NCI-H1436 (cell line): ENCODE measurements at regions not wholly inside any gene's neighbourhood (a gene's known extent, or its start where the extent isn't known, plus 50 kb on each side); places are given as distances from the start of the nearest gene placed in this dataset.

ENCODE experiments used
- DNase-seq: peaks from one replicate; lab custom pipeline; 2025; lab: John Stamatoyannopoulos, UW

DNA sequence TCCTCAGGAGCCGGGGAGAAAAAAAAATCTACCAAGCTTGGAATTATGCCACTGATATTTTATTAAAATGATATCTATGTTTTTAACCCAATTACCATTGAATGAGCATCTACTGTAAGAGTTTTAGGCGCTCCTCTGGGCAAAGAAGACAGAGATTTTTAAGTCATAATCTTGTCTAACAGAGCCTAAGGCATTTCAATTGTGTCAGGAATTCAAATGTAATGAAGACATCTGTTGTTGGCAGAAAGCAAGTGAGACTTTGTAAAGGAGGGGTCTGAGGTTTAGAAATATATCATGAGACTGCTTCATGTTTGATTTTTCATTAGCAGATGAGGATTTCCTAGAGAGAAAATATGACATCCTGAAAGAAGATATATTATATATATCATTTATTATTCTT lies 1158.1 kb downstream of the FSTL5 start:
- DNase-seq = no peak

DNA sequence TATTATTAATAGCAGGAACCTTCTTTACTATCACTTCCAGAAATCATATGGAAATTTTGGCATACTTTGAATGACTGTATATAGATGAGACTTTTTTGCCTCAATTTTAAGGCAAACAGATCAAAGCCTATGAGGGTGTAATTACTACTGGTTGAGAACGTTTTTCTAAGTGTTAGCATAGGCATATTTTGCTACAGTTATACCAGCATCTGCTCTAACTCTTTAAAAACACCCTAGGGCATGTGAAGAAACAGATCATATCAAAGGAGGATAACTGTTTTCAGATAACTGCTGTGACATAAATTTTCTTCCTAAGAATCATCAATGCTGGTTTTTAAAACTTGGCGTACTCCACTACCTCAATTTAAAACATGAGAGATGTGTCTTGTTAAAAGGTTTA lies 1155.3 kb downstream of the FSTL5 start:
- DNase-seq = no peak

DNA sequence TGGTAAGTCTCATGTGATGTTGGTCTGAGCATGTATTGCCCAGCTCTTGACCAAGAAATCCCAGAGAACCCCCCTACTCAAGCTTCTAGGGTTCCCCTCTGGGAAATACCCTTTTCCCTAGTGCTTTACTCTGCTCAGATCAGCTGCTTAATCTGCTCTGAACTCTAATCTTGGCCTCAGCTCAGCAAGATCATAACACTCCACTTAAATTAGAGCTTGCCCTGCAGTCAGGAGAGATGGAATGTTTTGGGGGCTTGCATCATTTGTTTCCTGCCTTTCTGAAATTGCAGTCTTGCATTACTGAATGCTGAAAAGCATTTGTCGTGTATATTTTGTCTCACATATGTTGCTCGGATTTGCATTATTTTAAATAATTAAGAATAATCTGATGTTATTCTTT lies 1153.6 kb downstream of the FSTL5 start:
- no peak for DNase-seq
